ENCODE measurements at regions not wholly inside any gene's neighbourhood (a gene's known extent, or its start where the extent isn't known, plus 50 kb on each side); places are given as distances from the start of the nearest gene placed in this dataset.

DNA sequence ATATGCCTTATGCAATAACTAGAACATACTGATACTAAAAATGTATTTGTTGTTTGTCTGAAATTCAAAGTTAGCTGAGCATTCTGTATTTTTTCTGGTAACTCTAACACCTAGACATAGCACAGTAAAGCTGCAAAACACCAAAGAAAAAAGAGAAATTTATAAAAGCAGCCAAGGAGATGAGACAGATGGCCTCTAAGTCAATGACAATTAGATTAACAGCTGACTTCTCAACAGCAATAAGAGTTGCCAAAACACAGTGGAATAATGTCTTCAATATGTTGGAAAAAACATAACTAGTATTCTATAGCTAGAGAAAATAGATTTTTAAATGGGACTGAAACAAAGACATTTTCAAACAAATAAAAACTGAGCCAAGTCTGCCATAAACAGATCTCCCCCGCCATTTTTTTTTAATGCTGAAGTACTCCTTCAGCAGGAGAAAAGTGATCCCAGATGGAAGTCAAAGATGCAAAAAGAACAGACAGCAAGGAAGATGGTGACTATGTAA is 81.3 kb downstream of the SYF2 start:
- no peak overlapping the region for H3K4me3 ChIP-seq
- H3K9me3 ChIP-seq = no peaks in the 10 kb centered on the region
- no peak for FAIRE-seq
- no peaks in the 10 kb centered on the region for H3K27me3 ChIP-seq
- no peak for DNase-seq
- 89 to 92% methylated on average over 1 of the region's 1 CpG for WGBS, 2 donors
- H3K36me3 ChIP-seq = no peaks in the 10 kb centered on the region
- no peaks in the 10 kb centered on the region for H3K4me1 ChIP-seq
- no peak overlapping the region for H3K27ac ChIP-seq
- no peak for TF ChIP-seq CTCF (IDR thresholded peaks at IDR 0.05)
- intact Hi-C loops (cut with DNase I) = no loop called here
- no peak for ATAC-seq

DNA sequence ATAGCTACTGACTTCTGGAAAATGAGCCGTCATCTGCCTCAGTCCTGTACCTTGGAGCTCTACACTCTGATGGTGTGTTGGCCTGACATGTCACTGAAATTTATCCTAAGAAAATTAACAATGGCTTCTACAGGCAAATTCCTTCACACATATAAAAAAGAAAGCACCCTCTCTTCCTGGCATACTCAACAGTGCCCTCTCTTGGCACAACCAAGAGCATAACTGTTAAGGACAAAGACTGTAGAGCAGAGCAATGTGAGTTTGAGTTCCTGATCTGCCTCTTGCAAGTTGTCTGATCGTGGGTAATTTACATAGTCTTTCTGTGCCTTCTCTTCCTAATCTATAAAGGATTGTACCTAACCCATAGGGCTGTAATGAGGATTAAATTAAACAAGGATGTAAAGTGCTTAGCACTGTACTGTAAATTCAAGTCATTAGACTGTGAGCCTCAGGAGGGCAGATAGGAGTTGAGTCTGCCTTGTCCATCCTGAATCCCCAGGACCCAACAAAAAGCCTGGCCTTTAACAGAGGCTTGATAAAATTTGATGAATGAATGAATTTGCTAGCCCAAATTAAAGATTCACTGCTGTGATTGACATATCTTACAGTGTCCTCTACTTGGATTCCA is 83.5 kb downstream of the SYF2 start:
- FAIRE-seq (no peak), ATAC-seq (peak in 1 of 4 donors; percentile 60), DNase-seq (no peak)
- no peak for TF ChIP-seq CTCF (IDR thresholded peaks at IDR 0.05)
- Histone ChIP-seq H3K27ac (no peak overlapping the region), H3K36me3 (no peaks in the 10 kb centered on the region), H3K9me3 (no peaks in the 10 kb centered on the region), H3K4me1 (no peaks in the 10 kb centered on the region), H3K27me3 (no peaks in the 10 kb centered on the region), H3K4me3 (no peak overlapping the region)
- WGBS, 2 donors = 43 to 47% methylated on average over 2 of the region's 2 CpGs
- intact Hi-C loops (cut with DNase I) = no loop called here

GRCh38 chr1:25146451-25146855 is 85.8 kb downstream of the SYF2 start:
- no peak for FAIRE-seq
- H3K9me3 ChIP-seq = no peaks in the 10 kb centered on the region
- intact Hi-C loops (cut with DNase I) = no loop called here

DNA sequence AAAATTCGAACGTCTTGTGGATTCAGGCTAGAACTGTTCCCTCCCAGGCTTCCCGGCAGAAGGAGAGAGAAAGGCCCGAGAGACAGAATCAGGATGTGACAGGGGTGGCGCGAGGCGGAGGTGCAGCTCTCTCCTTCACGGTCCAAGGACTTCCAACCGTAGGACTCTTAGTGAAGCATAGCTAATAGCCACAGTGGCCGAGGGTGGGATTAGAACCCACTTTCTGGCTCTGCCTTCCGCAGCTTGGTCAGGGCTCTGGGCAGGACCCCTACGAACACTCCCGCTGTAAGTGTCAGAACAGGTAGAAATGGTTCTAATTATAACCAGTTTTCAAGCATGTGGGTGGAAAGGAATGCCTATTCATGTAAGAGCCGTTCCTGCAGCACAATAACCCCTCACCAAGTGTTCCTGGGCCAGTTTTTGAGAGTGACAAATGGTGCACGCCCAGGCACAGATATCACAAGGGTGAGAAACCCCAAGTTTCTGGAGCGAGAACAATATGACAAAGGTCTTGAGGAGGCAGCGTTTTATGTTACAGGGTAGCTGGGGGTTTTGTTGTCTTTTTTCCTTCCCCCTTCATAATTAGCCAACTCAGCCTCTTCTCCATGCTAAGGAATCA is 86.4 kb downstream of the SYF2 start:
- Histone ChIP-seq H3K27ac (no peak overlapping the region), H3K4me3 (no peak overlapping the region), H3K4me1 (no peaks in the 10 kb centered on the region), H3K27me3 (no peaks in the 10 kb centered on the region), H3K36me3 (no peaks in the 10 kb centered on the region), H3K9me3 (no peaks in the 10 kb centered on the region)
- whole genome bisulfite sequencing, 2 donors = 76 to 79% methylated on average over 17 of the region's 17 CpGs
- DNase-seq (no peak), ATAC-seq (no peak), FAIRE-seq (no peak)
- intact Hi-C loops (cut with DNase I) = no loop called here
- no peak for TF ChIP-seq CTCF (IDR thresholded peaks at IDR 0.05)

More at GRCh38 chr1:25146451-25146855, 85.8 kb downstream of the SYF2 start:
- ATAC-seq (peak in 2 of 4 donors; percentile 12 to 34), DNase-seq (no peak)
- TF ChIP-seq CTCF (IDR thresholded peaks at IDR 0.05) = no peak
- no peak overlapping the region for H3K4me3 ChIP-seq
- no peak overlapping the region for H3K27ac ChIP-seq
- 59 to 60% methylated on average over 15 of the region's 15 CpGs for WGBS, 2 donors
- no peaks in the 10 kb centered on the region for H3K4me1 ChIP-seq
- no peaks in the 10 kb centered on the region for H3K27me3 ChIP-seq
- no peaks in the 10 kb centered on the region for H3K36me3 ChIP-seq

Measured in pancreas (tissue), 10 donors.